ENCODE measurements at regions not wholly inside any gene's neighbourhood (a gene's known extent, or its start where the extent isn't known, plus 50 kb on each side); places are given as distances from the start of the nearest gene placed in this dataset.

DNA sequence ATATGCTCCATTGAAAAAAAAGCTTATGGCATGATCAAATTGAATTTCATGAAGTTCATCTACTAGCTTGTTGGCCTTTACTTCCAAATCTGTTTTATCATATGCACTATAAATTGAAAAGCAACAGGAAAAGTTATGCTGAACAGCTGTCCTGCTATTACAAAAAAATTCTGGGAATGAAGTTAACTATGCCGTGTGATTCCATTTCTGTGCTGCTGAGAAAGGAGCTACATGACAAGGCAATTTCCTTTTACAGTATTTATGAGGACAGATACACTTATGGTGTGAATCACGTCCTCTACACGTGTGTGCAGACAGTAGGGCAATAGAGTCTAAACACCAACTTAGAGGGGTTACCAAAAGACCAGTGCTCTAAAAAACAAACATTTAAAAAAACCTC, 426.5 kb upstream of the AKR1E2 start:
- POLR2A ChIA-PET, result no interaction called here
- Histone ChIP-seq H3K27ac (ENCODE audit: low read length in 2 of 2) (no peak overlapping the region), H3K9me3 (ENCODE audit: control extremely low read depth in 1 of 3, control insufficient read depth in 2 of 3, insufficient read depth in 1 of 3, low read length in 2 of 3) (no peaks in the 10 kb centered on the region), H3K4me2 (replicated peaks; ENCODE audit: low read depth, low read length, poor library complexity, severe bottlenecking) (no peak overlapping the region), H3K9ac (ENCODE audit: low read length) (no peak overlapping the region), H3K79me2 (ENCODE audit: control insufficient read depth, insufficient read depth, low read length) (no peaks in the 10 kb centered on the region), H3K4me3 (ENCODE audit: control extremely low read depth in 1 of 5, extremely low read depth in 1 of 5, insufficient read depth in 1 of 5, low read depth in 2 of 5, low read length in 4 of 5) (no peak overlapping the region), H3K36me3 (replicated peaks in 1 of 2; ENCODE audit: control extremely low read depth in 1 of 2, control insufficient read depth in 1 of 2, extremely low read depth in 1 of 2, insufficient read depth in 2 of 2, low read length in 1 of 2) (no peaks in the 10 kb centered on the region), H4K20me1 (ENCODE audit: control insufficient read depth, insufficient read depth, low read length, poor library complexity, severe bottlenecking) (no peaks in the 10 kb centered on the region), H3K27me3 (replicated peaks in 1 of 4; ENCODE audit: control extremely low read depth in 1 of 4, control insufficient read depth in 3 of 4, insufficient read depth in 4 of 4, low read length in 3 of 4) (no peaks in the 10 kb centered on the region), H3K4me1 (ENCODE audit: control insufficient read depth in 2 of 2, insufficient read depth in 2 of 2, low read length in 2 of 2) (no peaks in the 10 kb centered on the region), H2AFZ (ENCODE audit: insufficient read depth, low read depth, low read length, poor library complexity, severe bottlenecking) (no peak overlapping the region)
- Mint-ChIP-seq H3K27ac (no peak overlapping the region), H3K27me3 (no peaks in the 10 kb centered on the region), H3K9me3 (ENCODE audit: insufficient read depth) (no peaks in the 10 kb centered on the region), H3K4me1 (no peaks in the 10 kb centered on the region), H3K4me3 (no peak overlapping the region)
- CTCF ChIA-PET, result no interaction called here
- ATAC-seq (ENCODE audit: low read depth), result no peak
- intact Hi-C loops (cut with micrococcal nuclease), result no loop called here
- no peak for TF ChIP-seq EZH2 (IDR thresholded peaks at IDR 0.05; ENCODE audit: borderline replicate concordance, insufficient read depth, low read depth, low read length, poor library complexity, severe bottlenecking)
- TF ChIP-seq, protein P1, sequence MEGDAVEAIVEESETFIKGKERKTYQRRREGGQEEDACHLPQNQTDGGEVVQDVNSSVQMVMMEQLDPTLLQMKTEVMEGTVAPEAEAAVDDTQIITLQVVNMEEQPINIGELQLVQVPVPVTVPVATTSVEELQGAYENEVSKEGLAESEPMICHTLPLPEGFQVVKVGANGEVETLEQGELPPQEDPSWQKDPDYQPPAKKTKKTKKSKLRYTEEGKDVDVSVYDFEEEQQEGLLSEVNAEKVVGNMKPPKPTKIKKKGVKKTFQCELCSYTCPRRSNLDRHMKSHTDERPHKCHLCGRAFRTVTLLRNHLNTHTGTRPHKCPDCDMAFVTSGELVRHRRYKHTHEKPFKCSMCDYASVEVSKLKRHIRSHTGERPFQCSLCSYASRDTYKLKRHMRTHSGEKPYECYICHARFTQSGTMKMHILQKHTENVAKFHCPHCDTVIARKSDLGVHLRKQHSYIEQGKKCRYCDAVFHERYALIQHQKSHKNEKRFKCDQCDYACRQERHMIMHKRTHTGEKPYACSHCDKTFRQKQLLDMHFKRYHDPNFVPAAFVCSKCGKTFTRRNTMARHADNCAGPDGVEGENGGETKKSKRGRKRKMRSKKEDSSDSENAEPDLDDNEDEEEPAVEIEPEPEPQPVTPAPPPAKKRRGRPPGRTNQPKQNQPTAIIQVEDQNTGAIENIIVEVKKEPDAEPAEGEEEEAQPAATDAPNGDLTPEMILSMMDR (IDR thresholded peaks at IDR 0.05), result no peak
- 92% methylated on average over 2 of the region's 3 CpGs for WGBS (ENCODE audit: insufficient coverage)
- DNase-seq, result no peak

DNA sequence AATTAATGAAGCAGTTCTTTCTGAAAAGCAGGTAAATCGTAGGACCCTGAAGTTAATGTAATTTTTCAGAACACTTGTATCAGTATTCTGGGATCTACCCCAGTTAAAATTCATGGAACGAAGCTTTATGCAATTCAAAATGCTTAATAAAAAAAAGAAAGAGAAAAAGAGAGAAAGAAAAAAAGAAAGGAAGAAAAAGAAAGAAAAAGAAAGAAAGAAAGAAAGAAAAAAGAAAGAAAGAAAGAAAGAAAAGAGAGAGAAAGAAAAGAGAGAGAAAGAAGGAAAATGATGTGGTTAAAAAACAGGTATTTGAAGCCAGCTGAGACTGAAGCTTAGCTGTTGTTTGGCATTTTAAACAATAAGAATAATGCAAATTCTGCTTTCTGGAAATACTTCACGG, 427.4 kb upstream of the AKR1E2 start:
- H3K9me3 Mint-ChIP-seq (ENCODE audit: insufficient read depth), result no peaks in the 10 kb centered on the region
- Histone ChIP-seq H3K36me3 (replicated peaks in 1 of 2; ENCODE audit: control extremely low read depth in 1 of 2, control insufficient read depth in 1 of 2, extremely low read depth in 1 of 2, insufficient read depth in 2 of 2, low read length in 1 of 2) (no peaks in the 10 kb centered on the region), H3K9me3 (ENCODE audit: control extremely low read depth in 1 of 3, control insufficient read depth in 2 of 3, insufficient read depth in 1 of 3, low read length in 2 of 3) (no peaks in the 10 kb centered on the region), H3K4me3 (ENCODE audit: control extremely low read depth in 1 of 5, extremely low read depth in 1 of 5, insufficient read depth in 1 of 5, low read depth in 2 of 5, low read length in 4 of 5) (no peak overlapping the region), H2AFZ (ENCODE audit: insufficient read depth, low read depth, low read length, poor library complexity, severe bottlenecking) (no peak overlapping the region), H3K4me1 (ENCODE audit: control insufficient read depth in 2 of 2, insufficient read depth in 2 of 2, low read length in 2 of 2) (no peaks in the 10 kb centered on the region), H3K9ac (ENCODE audit: low read length) (no peak overlapping the region), H3K4me2 (replicated peaks; ENCODE audit: low read depth, low read length, poor library complexity, severe bottlenecking) (no peak overlapping the region), H3K27ac (ENCODE audit: low read length in 2 of 2) (no peak overlapping the region), H4K20me1 (ENCODE audit: control insufficient read depth, insufficient read depth, low read length, poor library complexity, severe bottlenecking) (no peaks in the 10 kb centered on the region), H3K27me3 (replicated peaks in 1 of 4; ENCODE audit: control extremely low read depth in 1 of 4, control insufficient read depth in 3 of 4, insufficient read depth in 4 of 4, low read length in 3 of 4) (no peaks in the 10 kb centered on the region), H3K79me2 (ENCODE audit: control insufficient read depth, insufficient read depth, low read length) (no peaks in the 10 kb centered on the region)
- CTCF ChIA-PET, result no interaction called here
- H3K4me3 Mint-ChIP-seq, result no peak overlapping the region
- TF ChIP-seq EZH2 (IDR thresholded peaks at IDR 0.05; ENCODE audit: borderline replicate concordance, insufficient read depth, low read depth, low read length, poor library complexity, severe bottlenecking), result no peak
- TF ChIP-seq, protein P1 (IDR thresholded peaks at IDR 0.05), result peak; percentile 25
- no CpG with 5 or more reads among the region's 3 CpGs for WGBS (ENCODE audit: insufficient coverage)
- no peak overlapping the region for H3K27ac Mint-ChIP-seq
- POLR2A ChIA-PET, result no interaction called here
- no peaks in the 10 kb centered on the region for H3K27me3 Mint-ChIP-seq
- DNase-seq (no peak), ATAC-seq (ENCODE audit: low read depth) (no peak)
- H3K4me1 Mint-ChIP-seq, result no peaks in the 10 kb centered on the region
- intact Hi-C loops (cut with micrococcal nuclease), result no loop called here

Data from B cell (primary cell).